GM23338 (cell line): ENCODE measurements at regions not wholly inside any gene's neighbourhood (a gene's known extent, or its start where the extent isn't known, plus 50 kb on each side); places are given as distances from the start of the nearest gene placed in this dataset.

Experiments
- ATAC-seq: fragments of 200-7000 bp; cut with Tn5 transposase; 3 replicates; pipeline ENCODE4 v1.9.1; 2020
- DNase-seq: peaks from one replicate; pipeline ENCODE4 v3.0.0-alpha.2; 2015; ENCODE audit warnings: low spot score
- H2AFZ ChIP-seq: fragments of 200-600 bp; sonication (generic); 2 replicates; pipeline ENCODE4 v1.8.0; 2016; ENCODE audit warnings: antibody characterized with exemption, mild to moderate bottlenecking, moderate library complexity
- H3F3A ChIP-seq: fragments of 200-600 bp; sonication (generic); replicated peaks from 2 replicates; pipeline ENCODE4 v1.8.0; 2017; ENCODE audit warnings: antibody characterized with exemption, mixed run types, low read depth
- H3K27ac ChIP-seq: fragments of 200-600 bp; sonication (generic); 2 replicates; pipeline ENCODE4 v1.6.1; 2016; ENCODE audit warnings: low read depth
- H3K27me3 ChIP-seq: fragments of 200-600 bp; sonication (generic); 2 replicates; pipeline ENCODE4 v1.8.0; 2016; ENCODE audit warnings: mild to moderate bottlenecking, mixed run types, moderate library complexity; ENCODE audit not compliant: insufficient read depth
- H3K36me3 ChIP-seq: fragments of 200-600 bp; sonication (generic); 2 replicates; pipeline ENCODE4 v1.8.0; 2016; ENCODE audit warnings: mild to moderate bottlenecking; ENCODE audit not compliant: insufficient read depth
- H3K4me1 ChIP-seq: fragments of 200-600 bp; sonication (generic); 2 replicates; pipeline ENCODE4 v1.8.0; 2016; ENCODE audit warnings: mild to moderate bottlenecking, moderate library complexity; ENCODE audit not compliant: insufficient read depth
- H3K4me2 ChIP-seq: fragments of 200-600 bp; sonication (generic); 2 replicates; pipeline ENCODE4 v1.7.1; 2017; ENCODE audit warnings: mixed run types
- H3K4me3 ChIP-seq: fragments of 200-600 bp; sonication (generic); 2 replicates; pipeline ENCODE4 v1.6.1; 2016; ENCODE audit warnings: mixed run types
- H3K79me2 ChIP-seq: fragments of 200-600 bp; sonication (generic); replicated peaks from 2 replicates; pipeline ENCODE4 v1.8.0; 2017; ENCODE audit warnings: mild to moderate bottlenecking; ENCODE audit not compliant: insufficient read depth
- H3K9me2 ChIP-seq: fragments of 200-600 bp; sonication (generic); 2 replicates; pipeline ENCODE4 v1.8.0; 2017; ENCODE audit not compliant: insufficient read depth
- H4K20me1 ChIP-seq: fragments of 200-600 bp; sonication (generic); replicated peaks from 2 replicates; pipeline ENCODE4 v1.8.0; 2017; ENCODE audit warnings: mild to moderate bottlenecking; ENCODE audit not compliant: insufficient read depth
- H3K27ac Mint-ChIP-seq: 2 replicates; pipeline ENCODE4 v1.8.0; 2020; ENCODE audit warnings: inconsistent platforms, mild to moderate bottlenecking, moderate library complexity, mixed read lengths
- H3K27me3 Mint-ChIP-seq: 3 replicates; pipeline ENCODE4 v1.8.0; 2022; ENCODE audit warnings: low read depth, mild to moderate bottlenecking, moderate library complexity, mixed read lengths, inconsistent platforms; ENCODE audit not compliant: insufficient read depth, poor library complexity
- H3K36me3 Mint-ChIP-seq: 3 replicates; pipeline ENCODE4 v1.8.0; 2021; ENCODE audit warnings: low read depth, mild to moderate bottlenecking, inconsistent platforms, moderate library complexity, mixed read lengths
- H3K4me1 Mint-ChIP-seq: 3 replicates; pipeline ENCODE4 v1.8.0; 2020; ENCODE audit warnings: mild to moderate bottlenecking, inconsistent platforms, mixed read lengths
- H3K4me3 Mint-ChIP-seq: 3 replicates; pipeline ENCODE4 v1.8.0; 2021; ENCODE audit warnings: moderate library complexity, mild to moderate bottlenecking, inconsistent platforms, mixed read lengths
- H3K9me3 Mint-ChIP-seq: 3 replicates; pipeline ENCODE4 v1.8.0; 2020; ENCODE audit warnings: moderate library complexity, mild to moderate bottlenecking, inconsistent platforms, mixed read lengths
- CTCF ChIP-seq, 2 experiments: fragments of 200-600 bp in 1 of 2; sonication (generic) in 1 of 2; conservative IDR thresholded peaks; 2 replicates each; pipeline versions ENCODE4 v1.5.1 to v1.6.1; 2016 to 2017; ENCODE audit warnings: antibody characterized with exemption in 2 of 2, low read depth in 2 of 2, mild to moderate bottlenecking in 2 of 2, moderate library complexity in 1 of 2
- ETS1 ChIP-seq: IDR thresholded peaks from 2 replicates; pipeline ENCODE4 v1.6.1; 2016; ENCODE audit warnings: antibody characterized with exemption
- EZH2 ChIP-seq: fragments of 200-600 bp; sonication (generic); IDR thresholded peaks from one replicate; pipeline ENCODE4 v1.8.0; 2017; ENCODE audit warnings: antibody characterized with exemption, mild to moderate bottlenecking, low read depth; ENCODE audit not compliant: unreplicated experiment
- EZH2phosphoT487 ChIP-seq: fragments of 200-600 bp; sonication (generic); IDR thresholded peaks from one replicate; pipeline ENCODE4 v1.8.1; 2018; ENCODE audit warnings: antibody characterized with exemption; ENCODE audit not compliant: unreplicated experiment
- JUNB ChIP-seq: IDR thresholded peaks from one replicate; pipeline ENCODE4 v1.6.1; 2016; ENCODE audit warnings: antibody characterized with exemption; ENCODE audit not compliant: unreplicated experiment
- NANOG ChIP-seq: IDR thresholded peaks from 2 replicates; pipeline ENCODE4 v1.6.1; 2016; ENCODE audit warnings: antibody characterized with exemption, borderline replicate concordance
- REST ChIP-seq: IDR thresholded peaks from one replicate; pipeline ENCODE4 v1.6.1; 2018; ENCODE audit warnings: antibody characterized with exemption; ENCODE audit not compliant: unreplicated experiment
- STAT1 ChIP-seq: IDR thresholded peaks from one replicate; pipeline ENCODE4 v1.6.1; 2016; ENCODE audit warnings: antibody characterized with exemption; ENCODE audit not compliant: unreplicated experiment
- ZNF331 ChIP-seq: fragments of 250-450 bp; sonication (Bioruptor Pico); IDR thresholded peaks from 2 replicates; pipeline ENCODE4 v1.5.0; 2020; ENCODE audit warnings: low read depth, mild to moderate bottlenecking, moderate library complexity
- ZNF462 ChIP-seq: fragments of 250-450 bp; sonication (Bioruptor Pico); IDR thresholded peaks from 2 replicates; pipeline ENCODE4 v1.5.0; 2020; ENCODE audit warnings: mild to moderate bottlenecking, moderate library complexity

GRCh38 chrX:1874899-1875298, 260.0 kb downstream of the ASMT start:
- Histone ChIP-seq H3K4me1 (no peaks in the 10 kb centered on the region), H3K9me2 (no peaks in the 10 kb centered on the region), H3K4me3 (no peak overlapping the region), H3K27me3 (no peaks in the 10 kb centered on the region), H3K79me2 (no peaks in the 10 kb centered on the region), H3K4me2 (no peak overlapping the region), H3K27ac (no peak overlapping the region), H3F3A (no peaks in the 10 kb centered on the region), H3K36me3 (no peaks in the 10 kb centered on the region), H4K20me1 (no peaks in the 10 kb centered on the region), H2AFZ (no peak overlapping the region)
- Mint-ChIP-seq H3K27ac (no peak overlapping the region), H3K27me3 (peaks cover 4% of the 10 kb centered on the region), H3K4me1 (no peaks in the 10 kb centered on the region; the same call in 2 of the 3 replicates), H3K36me3 (peaks cover 7% of the 10 kb centered on the region), H3K9me3 (peaks cover 15% of the 10 kb centered on the region), H3K4me3 (no peak overlapping the region)
- DNase-seq (no peak), ATAC-seq (no peak)
- TF ChIP-seq EZH2phosphoT487 = no peak
- TF ChIP-seq EZH2 = no peak
- TF ChIP-seq ZNF462 (CRISPR knock-in tag) = no peak
- TF ChIP-seq REST = no peak
- TF ChIP-seq ZNF331 = no peak
- no peak for TF ChIP-seq STAT1
- TF ChIP-seq JUNB = no peak
- no peak for TF ChIP-seq CTCF (conservative IDR thresholded peaks at IDR 0.05; ENCODE audit: low read depth in 2 of 2)
- TF ChIP-seq ETS1 = no peak
- TF ChIP-seq NANOG = no peak
